ENCODE measurements at regions not wholly inside any gene's neighbourhood (a gene's known extent, or its start where the extent isn't known, plus 50 kb on each side); places are given as distances from the start of the nearest gene placed in this dataset.

GRCh38 chr5:17077440-17078233 is 139.8 kb upstream of the BASP1 start:
- no peak for TF ChIP-seq PPARA (CRISPR knock-in tag; IDR thresholded peaks at IDR 0.05; ENCODE audit: borderline replicate concordance)
- TF ChIP-seq ZNF565 (CRISPR knock-in tag; conservative IDR thresholded peaks at IDR 0.05; ENCODE audit: low read depth): no peak
- TF ChIP-seq ESRRG (CRISPR knock-in tag; IDR thresholded peaks at IDR 0.05): no peak
- TF ChIP-seq ZNF8 (CRISPR knock-in tag; IDR thresholded peaks at IDR 0.05): no peak
- no peak for TF ChIP-seq GLIS3 (CRISPR knock-in tag; IDR thresholded peaks at IDR 0.05)
- no peak for TF ChIP-seq POU6F1 (CRISPR knock-in tag; IDR thresholded peaks at IDR 0.05; ENCODE audit: borderline replicate concordance, low read depth)
- TF ChIP-seq ZNF70 (CRISPR knock-in tag; IDR thresholded peaks at IDR 0.05): no peak
- no peak for TF ChIP-seq CSDC2 (CRISPR knock-in tag; IDR thresholded peaks at IDR 0.05)
- no peak for TF ChIP-seq ZFP3 (CRISPR knock-in tag; IDR thresholded peaks at IDR 0.05)
- no peak for TF ChIP-seq ZC3H10 (CRISPR knock-in tag; IDR thresholded peaks at IDR 0.05)
- no peak for TF ChIP-seq TOX (CRISPR knock-in tag; IDR thresholded peaks at IDR 0.05; ENCODE audit: borderline replicate concordance)
- no peak for TF ChIP-seq OSR1 (CRISPR knock-in tag; IDR thresholded peaks at IDR 0.05)
- TF ChIP-seq RARB (CRISPR knock-in tag; IDR thresholded peaks at IDR 0.05): no peak
- no peak for TF ChIP-seq TCF4 (CRISPR knock-in tag; IDR thresholded peaks at IDR 0.05; ENCODE audit: borderline replicate concordance)
- TF ChIP-seq TSHZ2 (CRISPR knock-in tag; IDR thresholded peaks at IDR 0.05): no peak
- no peak for ATAC-seq

DNA sequence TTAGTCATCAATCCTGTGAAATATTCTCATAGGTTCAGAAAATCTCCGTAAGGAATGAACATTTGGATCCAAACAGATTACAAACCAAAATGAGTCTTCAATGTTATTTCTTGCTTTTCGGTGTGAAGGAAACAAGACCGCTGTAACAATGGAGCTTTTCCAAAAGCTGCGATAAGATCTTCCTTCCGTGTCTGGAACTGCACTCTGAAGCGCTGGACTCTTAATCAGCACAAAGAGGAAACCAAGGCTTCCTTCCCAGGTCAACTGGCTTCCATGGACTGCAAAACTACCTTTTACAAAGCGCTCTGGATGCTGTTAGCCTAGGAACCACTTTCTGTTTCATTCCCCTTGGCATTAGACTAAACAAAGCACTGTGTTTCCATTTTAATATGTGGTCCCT is 137.9 kb upstream of the BASP1 start:
- TF ChIP-seq TSHZ2 (CRISPR knock-in tag; IDR thresholded peaks at IDR 0.05) (no peak), GLIS3 (CRISPR knock-in tag; IDR thresholded peaks at IDR 0.05) (no peak), TCF4 (CRISPR knock-in tag; IDR thresholded peaks at IDR 0.05; ENCODE audit: borderline replicate concordance) (no peak), ZNF8 (CRISPR knock-in tag; IDR thresholded peaks at IDR 0.05) (no peak), RARB (CRISPR knock-in tag; IDR thresholded peaks at IDR 0.05) (no peak), CSDC2 (CRISPR knock-in tag; IDR thresholded peaks at IDR 0.05) (no peak), PPARA (CRISPR knock-in tag; IDR thresholded peaks at IDR 0.05; ENCODE audit: borderline replicate concordance) (no peak), ZFP3 (CRISPR knock-in tag; IDR thresholded peaks at IDR 0.05) (no peak), POU6F1 (CRISPR knock-in tag; IDR thresholded peaks at IDR 0.05; ENCODE audit: borderline replicate concordance, low read depth) (no peak), CSRNP3 (CRISPR knock-in tag; IDR thresholded peaks at IDR 0.05) (no peak), ESRRG (CRISPR knock-in tag; IDR thresholded peaks at IDR 0.05) (no peak), ZNF565 (CRISPR knock-in tag; conservative IDR thresholded peaks at IDR 0.05; ENCODE audit: low read depth) (no peak), ZNF70 (CRISPR knock-in tag; IDR thresholded peaks at IDR 0.05) (no peak)
- TF ChIP-seq, protein P1, sequence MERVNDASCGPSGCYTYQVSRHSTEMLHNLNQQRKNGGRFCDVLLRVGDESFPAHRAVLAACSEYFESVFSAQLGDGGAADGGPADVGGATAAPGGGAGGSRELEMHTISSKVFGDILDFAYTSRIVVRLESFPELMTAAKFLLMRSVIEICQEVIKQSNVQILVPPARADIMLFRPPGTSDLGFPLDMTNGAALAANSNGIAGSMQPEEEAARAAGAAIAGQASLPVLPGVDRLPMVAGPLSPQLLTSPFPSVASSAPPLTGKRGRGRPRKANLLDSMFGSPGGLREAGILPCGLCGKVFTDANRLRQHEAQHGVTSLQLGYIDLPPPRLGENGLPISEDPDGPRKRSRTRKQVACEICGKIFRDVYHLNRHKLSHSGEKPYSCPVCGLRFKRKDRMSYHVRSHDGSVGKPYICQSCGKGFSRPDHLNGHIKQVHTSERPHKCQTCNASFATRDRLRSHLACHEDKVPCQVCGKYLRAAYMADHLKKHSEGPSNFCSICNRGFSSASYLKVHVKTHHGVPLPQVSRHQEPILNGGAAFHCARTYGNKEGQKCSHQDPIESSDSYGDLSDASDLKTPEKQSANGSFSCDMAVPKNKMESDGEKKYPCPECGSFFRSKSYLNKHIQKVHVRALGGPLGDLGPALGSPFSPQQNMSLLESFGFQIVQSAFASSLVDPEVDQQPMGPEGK (CRISPR knock-in tag; IDR thresholded peaks at IDR 0.05; ENCODE audit: borderline replicate concordance): no peak
- TF ChIP-seq, protein P2, sequence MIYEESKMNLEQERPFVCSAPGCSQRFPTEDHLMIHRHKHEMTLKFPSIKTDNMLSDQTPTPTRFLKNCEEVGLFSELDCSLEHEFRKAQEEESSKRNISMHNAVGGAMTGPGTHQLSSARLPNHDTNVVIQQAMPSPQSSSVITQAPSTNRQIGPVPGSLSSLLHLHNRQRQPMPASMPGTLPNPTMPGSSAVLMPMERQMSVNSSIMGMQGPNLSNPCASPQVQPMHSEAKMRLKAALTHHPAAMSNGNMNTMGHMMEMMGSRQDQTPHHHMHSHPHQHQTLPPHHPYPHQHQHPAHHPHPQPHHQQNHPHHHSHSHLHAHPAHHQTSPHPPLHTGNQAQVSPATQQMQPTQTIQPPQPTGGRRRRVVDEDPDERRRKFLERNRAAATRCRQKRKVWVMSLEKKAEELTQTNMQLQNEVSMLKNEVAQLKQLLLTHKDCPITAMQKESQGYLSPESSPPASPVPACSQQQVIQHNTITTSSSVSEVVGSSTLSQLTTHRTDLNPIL (CRISPR knock-in tag; IDR thresholded peaks at IDR 0.05; ENCODE audit: low read depth): no peak

More for the DNA sequence above, 137.9 kb upstream of the BASP1 start:
- ATAC-seq: no peak
